ENCODE measurements at regions not wholly inside any gene's neighbourhood (a gene's known extent, or its start where the extent isn't known, plus 50 kb on each side); places are given as distances from the start of the nearest gene placed in this dataset.

- peaks cover 3% of the 10 kb centered on the region for H3K27me3 Mint-ChIP-seq
- intact Hi-C loops (cut with micrococcal nuclease) = no loop called here
- H3K27ac Mint-ChIP-seq = no peak overlapping the region
- no peak overlapping the region for H3K4me3 Mint-ChIP-seq
- no peak for DNase-seq
- TF ChIP-seq CTCF (IDR thresholded peaks at IDR 0.05) = no peak
- H3K36me3 Mint-ChIP-seq (ENCODE audit: low read depth) = no peaks in the 10 kb centered on the region
- CTCF ChIA-PET = interaction anchor here (1.5 kb wide), 1 partner anchor 32 kb away, joined by 4 read pairs; no protein-coding TSS in a partner anchor
- no peaks in the 10 kb centered on the region for H3K9me3 Mint-ChIP-seq
- no peak for ATAC-seq (ENCODE audit: low read depth)
- POLR2A ChIA-PET = no interaction called here
- no peaks in the 10 kb centered on the region for H3K4me1 Mint-ChIP-seq
Observed at GRCh38 chr3:72698154-72698917, 149.9 kb downstream of the SHQ1 start.

DNA sequence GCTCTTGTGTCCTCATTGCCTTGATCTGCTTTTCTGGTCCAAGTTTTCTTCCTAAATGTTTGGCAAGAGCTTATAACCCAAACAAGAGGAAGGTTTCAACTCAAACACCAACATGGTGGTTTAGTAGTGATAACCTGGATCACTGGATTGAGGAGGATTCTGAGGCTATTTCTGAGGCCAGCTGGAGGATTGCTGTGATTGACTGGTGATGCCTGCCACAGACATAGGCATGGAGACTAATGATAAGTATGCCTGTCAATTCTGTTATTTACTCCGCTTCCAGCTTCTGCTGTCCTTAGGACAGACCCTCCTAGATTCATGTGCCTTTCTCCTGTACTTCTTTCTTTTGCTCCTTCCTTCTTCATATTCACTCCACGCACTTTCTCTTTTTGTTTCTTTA lies 150.5 kb downstream of the SHQ1 start:
- ATAC-seq (ENCODE audit: low read depth) = no peak
- POLR2A ChIA-PET = no interaction called here
- CTCF ChIA-PET = interaction anchor here (1.5 kb wide), 1 partner anchor 31 kb away, joined by 4 read pairs; no protein-coding TSS in a partner anchor

DNA sequence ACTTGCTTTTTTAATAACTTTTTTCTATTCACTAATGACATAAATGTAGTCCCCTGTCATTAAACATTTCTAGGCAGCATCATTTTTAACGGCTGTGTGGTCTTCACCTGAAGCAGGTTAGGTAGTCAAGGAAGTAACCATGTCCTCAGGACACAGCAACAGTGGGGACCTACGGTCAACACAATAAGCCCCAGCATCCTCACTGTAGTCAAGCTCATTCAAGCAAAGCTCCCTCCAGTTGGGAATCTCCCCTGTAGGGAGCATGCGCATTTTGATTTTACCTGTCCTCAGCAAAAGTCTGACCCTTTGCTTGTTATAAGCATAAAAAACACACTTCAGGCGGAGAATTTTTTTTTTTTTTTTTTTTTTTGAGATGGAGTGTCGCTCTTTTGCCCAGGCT lies 151.4 kb downstream of the SHQ1 start:
- ChIA-PET CTCF (interaction anchor here (1.5 kb wide), 1 partner anchor 30 kb away, joined by 4 read pairs; no protein-coding TSS in a partner anchor), POLR2A (no interaction called here)
- DNase-seq (no peak), ATAC-seq (ENCODE audit: low read depth) (no peak)
- TF ChIP-seq CTCF (IDR thresholded peaks at IDR 0.05) = no peak
- intact Hi-C loops (cut with micrococcal nuclease) = no loop called here
- no peaks in the 10 kb centered on the region for H3K36me3 Mint-ChIP-seq (ENCODE audit: low read depth)
- no peak overlapping the region for H3K4me3 Mint-ChIP-seq
- no peaks in the 10 kb centered on the region for H3K9me3 Mint-ChIP-seq
- H3K27me3 Mint-ChIP-seq = peaks cover 3% of the 10 kb centered on the region
- H3K27ac Mint-ChIP-seq = no peak overlapping the region
- no peaks in the 10 kb centered on the region for H3K4me1 Mint-ChIP-seq

More for the DNA sequence above, 150.5 kb downstream of the SHQ1 start:
- DNase-seq = no peak
- no peak overlapping the region for H3K4me3 Mint-ChIP-seq
- peaks cover 3% of the 10 kb centered on the region for H3K27me3 Mint-ChIP-seq
- H3K27ac Mint-ChIP-seq = no peak overlapping the region
- H3K4me1 Mint-ChIP-seq = no peaks in the 10 kb centered on the region
- intact Hi-C loops (cut with micrococcal nuclease) = no loop called here
- H3K36me3 Mint-ChIP-seq (ENCODE audit: low read depth) = no peaks in the 10 kb centered on the region
- H3K9me3 Mint-ChIP-seq = no peaks in the 10 kb centered on the region
- no peak for TF ChIP-seq CTCF (IDR thresholded peaks at IDR 0.05)

GRCh38 chr3:72694398-72694797 lies 153.8 kb downstream of the SHQ1 start:
- no peak overlapping the region for H3K4me3 Mint-ChIP-seq
- intact Hi-C loops (cut with micrococcal nuclease) = no loop called here
- H3K27ac Mint-ChIP-seq = no peak overlapping the region
- H3K4me1 Mint-ChIP-seq = no peaks in the 10 kb centered on the region
- TF ChIP-seq CTCF (IDR thresholded peaks at IDR 0.05) = no peak
- H3K36me3 Mint-ChIP-seq (ENCODE audit: low read depth) = no peaks in the 10 kb centered on the region
- ChIA-PET CTCF (interaction anchor here (0.8 kb wide), 1 partner anchor 819 kb away, joined by 3 read pairs; no protein-coding TSS in a partner anchor), POLR2A (no interaction called here)
- ATAC-seq (ENCODE audit: low read depth) (no peak), DNase-seq (no peak)
- no peaks in the 10 kb centered on the region for H3K9me3 Mint-ChIP-seq
- H3K27me3 Mint-ChIP-seq = no peaks in the 10 kb centered on the region

GRCh38 chr3:72692990-72693389 lies 155.3 kb downstream of the SHQ1 start:
- Mint-ChIP-seq H3K36me3 (ENCODE audit: low read depth) (no peaks in the 10 kb centered on the region), H3K9me3 (no peaks in the 10 kb centered on the region), H3K27me3 (no peaks in the 10 kb centered on the region), H3K4me3 (no peak overlapping the region), H3K4me1 (no peaks in the 10 kb centered on the region), H3K27ac (no peak overlapping the region)
- no peak for DNase-seq
- TF ChIP-seq CTCF (IDR thresholded peaks at IDR 0.05) = no peak
- POLR2A ChIA-PET = no interaction called here
- CTCF ChIA-PET = no interaction called here
- no peak for ATAC-seq (ENCODE audit: low read depth)
- intact Hi-C loops (cut with micrococcal nuclease) = no loop called here
